ENCODE measurements at regions not wholly inside any gene's neighbourhood (a gene's known extent, or its start where the extent isn't known, plus 50 kb on each side); places are given as distances from the start of the nearest gene placed in this dataset.

DNA sequence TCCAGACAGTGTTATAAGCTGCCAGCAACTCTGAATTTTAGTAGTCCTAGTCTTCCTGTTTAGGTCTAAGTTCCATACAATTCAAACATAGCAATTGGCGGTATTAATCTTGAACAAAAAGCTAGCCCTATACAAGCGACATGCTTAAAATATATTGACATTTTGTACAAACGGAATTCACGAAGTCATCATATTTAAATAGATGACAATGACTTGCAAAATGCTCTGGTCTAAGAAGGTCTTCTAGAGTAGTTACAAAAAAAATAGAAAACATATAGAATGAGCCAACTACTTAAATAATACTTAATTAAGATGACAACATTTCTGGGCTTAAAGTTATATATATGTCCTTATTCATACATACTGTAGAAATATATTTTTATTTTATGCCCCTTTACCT lies 446.6 kb downstream of the ANKRD7 start:
- DNase-seq (ENCODE audit: low spot score) (no peak), FAIRE-seq (no peak)

DNA sequence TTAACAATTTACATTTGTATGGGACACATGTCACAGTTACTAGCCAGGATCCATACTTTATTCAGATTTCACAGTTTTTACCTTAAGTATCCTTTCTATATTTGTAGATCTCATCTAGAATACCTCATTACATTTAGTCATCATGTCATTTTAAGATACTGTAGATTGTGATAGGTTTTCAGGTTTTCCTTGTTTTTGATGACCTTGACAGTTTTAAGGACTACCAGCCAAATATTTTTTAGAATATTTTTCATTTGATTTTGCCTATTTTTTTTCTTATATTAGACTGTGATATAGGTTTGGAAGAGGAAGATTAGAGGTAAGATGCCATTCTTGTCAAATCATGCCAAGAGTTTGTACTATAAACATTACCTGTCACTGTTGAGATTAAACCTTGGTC lies 460.3 kb downstream of the ANKRD7 start:
- no peak for DNase-seq (ENCODE audit: low spot score)
- no peak for FAIRE-seq

DNA sequence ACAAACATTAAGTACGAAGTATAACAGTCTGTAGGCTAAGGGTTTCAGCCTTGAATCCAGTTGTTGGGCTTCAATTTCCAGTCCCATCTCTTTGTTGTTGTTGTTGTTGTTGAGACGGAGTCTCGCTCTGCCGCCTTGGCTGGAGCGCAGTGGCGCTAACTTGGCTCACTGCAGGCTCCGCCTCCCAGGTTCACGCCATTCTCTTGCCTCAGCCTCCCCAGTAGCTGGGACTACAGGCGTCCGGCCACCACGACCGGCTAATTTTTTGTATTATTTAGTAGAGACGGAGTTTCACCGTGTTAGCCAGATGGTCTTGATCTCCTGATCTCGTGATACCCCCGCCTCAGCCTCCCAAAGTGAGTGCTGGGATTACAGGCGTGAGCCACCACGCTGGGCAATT lies 464.9 kb downstream of the ANKRD7 start:
- no peak for FAIRE-seq
- no peak for DNase-seq (ENCODE audit: low spot score)

DNA sequence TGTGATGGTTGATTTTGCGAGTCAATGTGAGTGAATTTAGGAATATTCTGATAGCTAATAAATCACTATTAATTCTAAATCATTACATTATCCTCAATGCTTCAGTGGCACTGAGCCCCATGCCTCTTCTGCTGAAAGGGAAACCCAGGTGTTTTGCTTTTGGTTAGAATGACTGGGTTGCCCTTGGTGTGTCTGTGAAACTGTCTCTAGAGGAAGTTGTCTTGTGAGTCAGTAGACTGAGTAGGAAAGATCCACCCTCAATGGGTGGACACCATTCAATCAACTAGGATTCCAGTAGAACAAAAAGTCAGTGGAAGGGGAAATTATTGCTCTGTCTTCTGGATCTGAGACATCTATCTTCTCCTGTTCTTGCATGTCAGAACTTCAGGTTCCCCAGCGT lies 472.4 kb downstream of the ANKRD7 start:
- DNase-seq (ENCODE audit: low spot score) (no peak), FAIRE-seq (no peak)

- FAIRE-seq: no peak
- DNase-seq (ENCODE audit: low spot score): no peak
Observed at GRCh38 chr7:118699222-118699621, 474.7 kb downstream of the ANKRD7 start.

DNA sequence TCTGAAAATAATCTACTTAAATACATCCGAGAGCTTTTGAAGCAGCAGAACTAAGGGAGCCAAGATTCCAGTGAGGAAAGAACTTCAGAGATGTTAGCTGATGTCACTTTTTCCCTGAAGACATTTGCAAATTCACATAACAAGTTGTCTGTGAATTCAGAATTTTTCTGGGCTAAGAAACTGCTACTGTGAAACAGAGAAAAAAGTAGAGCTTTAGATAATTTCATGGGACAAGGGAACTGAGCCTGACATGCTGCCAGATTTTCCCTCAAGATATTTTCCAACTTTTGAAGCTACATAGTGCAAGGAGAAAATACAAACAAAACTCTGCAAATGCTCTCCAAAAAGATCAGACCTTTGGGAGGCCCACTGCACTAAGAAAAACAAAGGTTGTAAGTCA lies 484.2 kb downstream of the ANKRD7 start:
- DNase-seq (ENCODE audit: low spot score) (no peak), FAIRE-seq (no peak)

- no peak for DNase-seq (ENCODE audit: low spot score)
- FAIRE-seq: no peak
Observed at GRCh38 chr7:118711688-118712087, 487.2 kb downstream of the ANKRD7 start.

DNA sequence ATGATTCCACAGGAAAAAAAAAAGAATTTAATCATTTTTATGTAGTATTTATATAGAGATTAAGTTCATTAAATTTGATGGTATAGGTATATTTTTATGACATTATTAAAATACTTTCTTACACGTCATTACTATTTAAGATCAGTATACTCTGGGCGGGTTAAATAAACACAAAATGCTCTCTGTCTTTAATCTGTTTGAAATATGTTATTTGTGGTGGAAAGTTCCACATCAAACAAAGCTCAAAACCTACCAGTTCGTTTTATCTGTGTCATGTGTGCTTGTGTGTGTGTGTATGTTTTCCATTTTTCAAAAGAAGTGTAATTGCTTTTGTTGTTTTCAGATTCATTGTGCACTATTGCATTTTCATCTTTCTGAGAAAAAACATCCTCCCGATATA lies 488.5 kb downstream of the ANKRD7 start:
- no peak for DNase-seq (ENCODE audit: low spot score)

DNA sequence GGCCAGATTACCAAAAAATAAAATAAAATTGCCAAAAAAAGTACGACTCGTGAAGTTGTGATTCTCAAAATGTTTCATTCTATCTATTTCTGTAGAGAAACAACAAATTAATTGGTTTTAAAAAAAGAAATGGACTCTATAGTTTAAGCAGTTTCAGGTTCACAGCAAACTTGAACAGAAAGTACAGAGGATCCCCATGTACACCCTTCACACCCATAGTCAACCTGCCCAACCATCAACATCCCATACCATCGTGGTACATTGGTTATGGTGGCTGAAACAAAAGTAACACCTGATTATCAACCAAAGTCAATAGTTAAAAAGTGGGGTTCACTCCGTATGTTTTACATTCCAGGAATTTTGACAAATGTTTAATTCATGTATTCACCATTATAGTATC lies 496.1 kb downstream of the ANKRD7 start:
- no peak for FAIRE-seq

More for the DNA sequence above, 488.5 kb downstream of the ANKRD7 start:
- no peak for FAIRE-seq

GRCh38 chr7:118731854-118732253 lies 507.4 kb downstream of the ANKRD7 start:
- FAIRE-seq (no peak), DNase-seq (ENCODE audit: low spot score) (no peak)

More for the DNA sequence above, 496.1 kb downstream of the ANKRD7 start:
- no peak for DNase-seq (ENCODE audit: low spot score)

DNA sequence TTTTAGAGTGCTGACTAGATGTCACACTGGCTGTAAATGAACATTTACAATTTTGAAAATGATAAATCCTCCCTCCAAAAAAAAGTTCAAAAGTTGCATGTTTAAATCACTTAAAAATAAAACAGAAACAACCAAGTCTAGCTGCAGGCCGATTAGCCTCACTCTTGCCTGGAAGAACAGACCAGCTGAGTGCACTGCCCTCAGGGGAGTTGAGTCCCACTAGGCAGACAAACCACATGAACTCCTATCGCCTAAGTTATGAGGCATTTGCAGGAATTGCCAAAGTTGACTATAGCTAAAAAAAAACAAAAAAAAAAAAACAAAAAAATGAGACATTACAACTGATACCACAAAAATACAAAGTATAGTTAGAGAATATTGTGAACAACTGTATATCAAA lies 510.0 kb downstream of the ANKRD7 start:
- DNase-seq (ENCODE audit: low spot score) (no peak), FAIRE-seq (no peak)

DNA sequence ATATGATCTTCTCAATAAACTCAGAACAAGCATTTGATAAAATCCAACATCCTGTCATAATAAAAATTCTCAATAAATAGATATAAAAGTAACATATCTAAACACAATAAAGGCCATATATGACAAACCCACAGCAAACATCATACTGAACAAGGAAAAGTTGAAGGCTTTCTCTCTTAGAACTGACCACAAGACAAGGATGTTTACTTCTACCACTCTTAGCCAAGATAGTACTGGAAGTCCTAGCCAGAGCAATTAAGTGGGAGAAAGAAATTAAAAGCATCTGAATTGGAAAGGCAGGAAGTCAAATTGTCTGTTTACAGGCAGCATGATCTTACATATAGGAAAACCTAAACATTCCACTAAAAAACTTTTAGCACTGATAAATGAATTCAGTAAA lies 510.9 kb downstream of the ANKRD7 start:
- no peak for FAIRE-seq
- DNase-seq (ENCODE audit: low spot score): no peak

GRCh38 chr7:118737935-118738334 lies 513.4 kb downstream of the ANKRD7 start:
- no peak for FAIRE-seq

DNA sequence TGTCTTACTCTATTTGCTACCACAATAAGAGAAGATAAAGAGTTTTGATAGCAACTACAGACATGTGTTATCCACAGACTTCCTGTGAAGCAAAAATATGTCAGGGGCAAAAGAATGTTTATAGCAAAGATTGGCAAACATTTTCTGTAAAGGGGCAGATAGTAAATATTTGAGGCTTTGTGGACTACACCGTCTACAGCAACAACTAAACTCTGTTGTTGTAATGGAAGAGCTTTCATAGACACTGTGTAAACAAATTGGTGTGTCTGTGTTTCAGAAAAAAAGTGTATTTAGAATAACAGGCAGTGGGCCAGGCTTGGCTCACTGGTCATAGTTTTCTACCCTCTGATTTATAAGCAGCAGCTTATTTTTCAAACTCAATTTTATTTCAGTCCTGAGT lies 521.4 kb downstream of the ANKRD7 start:
- FAIRE-seq (no peak), DNase-seq (ENCODE audit: low spot score) (no peak)

More at GRCh38 chr7:118737935-118738334, 513.4 kb downstream of the ANKRD7 start:
- DNase-seq (ENCODE audit: low spot score): no peak

DNA sequence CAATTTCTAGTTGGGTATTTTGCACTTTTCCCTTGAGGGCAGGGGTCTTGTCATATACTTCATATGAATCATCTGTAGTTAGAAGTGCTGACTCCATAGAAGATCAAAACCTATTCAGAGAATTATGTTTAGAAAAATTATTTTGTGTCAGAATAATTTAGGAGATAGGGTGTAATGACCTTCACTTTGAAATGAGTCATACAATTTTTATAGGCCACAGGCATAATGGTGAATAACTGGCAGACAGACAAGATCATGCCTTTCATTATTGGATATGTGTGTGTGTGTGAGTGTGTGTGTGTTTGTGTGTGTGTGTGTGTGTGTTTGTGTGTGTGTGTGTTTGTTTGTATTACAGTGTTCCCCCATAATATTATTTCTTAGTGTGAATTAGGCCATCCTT lies 523.0 kb downstream of the ANKRD7 start:
- no peak for DNase-seq (ENCODE audit: low spot score)
- FAIRE-seq: no peak

DNA sequence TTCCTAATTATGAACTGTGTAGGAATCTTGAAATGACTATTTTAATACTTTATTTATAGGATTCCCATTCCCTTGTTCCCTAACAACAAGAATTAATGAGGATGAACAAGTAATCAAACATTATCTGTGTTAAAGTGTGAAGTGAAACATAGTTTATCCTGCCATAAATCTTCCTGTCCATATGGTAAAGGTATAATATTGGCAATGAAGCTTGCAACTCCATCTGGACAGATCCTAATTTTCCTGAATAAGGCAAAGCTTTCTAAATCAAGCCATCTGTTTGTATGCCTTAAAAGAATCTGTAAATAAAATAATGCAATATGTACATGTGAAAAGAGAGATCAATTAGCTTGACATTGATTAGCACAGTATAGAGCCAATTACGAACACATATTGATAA lies 529.0 kb downstream of the ANKRD7 start:
- DNase-seq (ENCODE audit: low spot score) (no peak), FAIRE-seq (no peak)

DNA sequence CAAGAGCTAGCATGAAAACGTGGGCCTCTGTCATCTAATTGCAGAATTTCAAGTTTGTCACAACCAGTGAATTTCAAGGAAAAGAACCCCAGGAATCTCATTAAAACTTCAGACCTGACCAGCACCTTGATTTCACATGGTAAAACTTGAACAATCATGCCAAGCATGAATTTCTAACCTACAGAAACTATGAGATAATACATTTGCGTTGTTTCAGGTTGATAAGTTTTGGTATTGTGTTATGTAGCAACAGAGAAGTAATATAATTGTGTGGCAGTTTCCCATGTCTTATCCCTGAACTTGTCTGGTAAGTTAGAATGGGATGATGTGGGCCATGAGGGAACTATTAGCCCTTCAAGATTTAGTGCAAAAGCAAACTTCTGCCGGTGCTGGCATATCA lies 530.1 kb downstream of the ANKRD7 start:
- no peak for DNase-seq (ENCODE audit: low spot score)

GRCh38 chr7:118755067-118755625 lies 530.6 kb downstream of the ANKRD7 start:
- FAIRE-seq (no peak), DNase-seq (ENCODE audit: low spot score) (peak; percentile 2)

More for the DNA sequence above, 530.1 kb downstream of the ANKRD7 start:
- FAIRE-seq: no peak

DNA sequence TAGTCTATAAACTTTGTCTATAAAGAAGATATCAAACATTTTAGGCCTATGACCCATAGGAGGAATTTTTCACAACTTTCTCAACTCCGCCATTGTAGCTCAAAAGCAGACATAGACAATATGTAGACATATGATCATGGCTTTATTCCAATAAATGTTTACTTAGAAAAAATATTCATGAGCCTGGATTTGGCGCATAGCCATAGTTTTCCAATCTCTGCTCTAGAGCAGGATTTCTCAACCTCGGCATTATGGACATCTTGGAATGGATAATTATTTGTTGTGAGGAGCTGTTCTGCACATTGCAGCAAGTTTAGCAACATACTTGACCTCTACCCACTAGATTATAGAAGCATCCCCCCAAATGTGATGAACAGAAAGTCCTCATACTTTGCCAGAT lies 532.6 kb downstream of the ANKRD7 start:
- FAIRE-seq: no peak
- no peak for DNase-seq (ENCODE audit: low spot score)

DNA sequence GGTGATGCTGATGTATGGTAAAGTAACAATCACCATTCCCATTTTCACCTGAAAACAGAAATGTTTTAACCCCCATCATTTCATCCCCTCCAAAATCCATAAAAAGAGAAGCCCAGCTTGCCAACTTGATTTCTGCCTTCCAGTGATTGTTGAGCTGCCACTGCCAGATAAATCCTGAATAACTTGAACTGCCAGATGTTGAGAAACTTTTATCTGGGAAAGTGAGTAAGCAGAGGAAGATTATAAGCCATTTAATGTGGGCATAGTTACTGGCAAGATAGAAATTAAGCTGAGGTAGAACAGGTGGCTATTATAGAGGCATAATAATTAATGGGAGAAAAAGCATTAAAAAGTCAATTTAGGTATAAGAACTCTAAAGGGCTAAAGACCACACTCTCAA lies 534.1 kb downstream of the ANKRD7 start:
- FAIRE-seq (no peak), DNase-seq (ENCODE audit: low spot score) (no peak)

GRCh38 chr7:118759921-118760320 lies 535.4 kb downstream of the ANKRD7 start:
- DNase-seq (ENCODE audit: low spot score): no peak
- FAIRE-seq: no peak

DNA sequence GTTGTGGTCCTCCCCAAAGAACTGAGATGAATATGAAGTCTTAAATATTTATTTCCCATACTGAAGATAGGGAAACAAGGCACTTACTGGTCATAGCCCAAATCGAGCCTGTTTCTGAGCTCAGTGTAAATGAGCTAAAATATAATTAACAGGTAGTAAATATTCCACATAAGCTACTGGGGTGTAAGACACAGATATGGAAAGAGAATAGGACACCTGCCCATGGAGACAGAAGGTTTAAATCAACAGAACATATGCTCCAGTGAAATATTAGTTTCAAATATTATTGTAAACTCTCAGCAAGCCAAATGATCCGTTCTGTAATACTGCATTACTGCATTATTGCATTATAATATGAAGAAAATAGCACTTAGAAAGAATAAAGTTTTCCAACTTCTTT lies 537.9 kb downstream of the ANKRD7 start:
- FAIRE-seq: no peak

DNA sequence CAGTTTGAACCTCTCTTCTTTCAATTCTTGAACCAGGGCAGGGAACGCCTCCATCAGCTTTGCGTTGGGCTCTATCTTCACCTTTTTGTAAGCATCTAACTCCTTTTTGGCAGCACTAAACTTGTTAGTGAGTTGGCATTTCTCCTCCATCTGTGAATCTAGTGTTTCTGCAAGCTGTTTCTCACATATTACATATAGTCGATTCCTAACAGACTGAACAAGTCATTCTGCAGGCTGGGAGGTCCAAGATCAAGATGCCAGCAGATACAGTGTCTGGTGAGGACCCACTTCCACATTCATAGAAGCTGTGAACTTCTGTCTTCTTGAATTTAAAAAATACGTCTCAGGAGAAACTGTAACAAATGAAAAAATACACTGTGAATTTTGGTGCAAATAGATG lies 539.7 kb downstream of the ANKRD7 start:
- DNase-seq (ENCODE audit: low spot score): no peak
- FAIRE-seq: no peak

More for the DNA sequence above, 537.9 kb downstream of the ANKRD7 start:
- no peak for DNase-seq (ENCODE audit: low spot score)

DNA sequence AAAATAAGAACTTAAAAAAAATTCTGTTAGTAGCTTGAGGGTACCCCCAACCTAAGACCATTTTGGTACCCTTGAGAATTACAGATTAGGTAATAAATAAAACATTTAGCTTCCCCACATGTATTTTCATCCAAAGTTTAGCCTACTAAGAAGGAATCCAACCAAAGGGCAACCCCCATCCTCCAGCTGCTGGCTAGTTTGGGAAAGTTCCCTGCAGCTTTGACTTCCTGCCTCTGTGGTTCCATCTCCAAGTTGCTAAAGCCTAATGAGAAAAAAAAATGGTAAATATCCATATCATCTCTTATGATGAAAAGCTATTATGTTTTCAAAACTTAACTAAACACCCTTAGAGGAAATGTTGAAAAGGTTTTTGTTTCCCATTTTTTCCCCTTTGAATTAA lies 547.2 kb downstream of the ANKRD7 start:
- DNase-seq (ENCODE audit: low spot score): no peak

More for the DNA sequence above, 547.2 kb downstream of the ANKRD7 start:
- no peak for FAIRE-seq
